OCI-LY7 (cell line): ENCODE measurements at regions not wholly inside any gene's neighbourhood (a gene's known extent, or its start where the extent isn't known, plus 50 kb on each side); places are given as distances from the start of the nearest gene placed in this dataset.

Source experiments
- CTCF ChIP-seq: fragments of 200-600 bp; sonication (generic); conservative IDR thresholded peaks from 2 replicates; pipeline ENCODE4 v1.5.1; 2014; ENCODE audit warnings: mild to moderate bottlenecking, antibody characterized with exemption, low read length, moderate library complexity, mixed read lengths
- EZH2phosphoT487 ChIP-seq: fragments of 200-600 bp; sonication (generic); IDR thresholded peaks from 2 replicates; pipeline ENCODE4 v1.6.1; 2018; ENCODE audit warnings: low read depth, borderline replicate concordance, mild to moderate bottlenecking, mixed run types, antibody characterized with exemption, low read length, moderate library complexity, mixed read lengths

GRCh38 chr2:72057308-72057707 lies 90.4 kb downstream of the CYP26B1 start:
- TF ChIP-seq CTCF (no peak), EZH2phosphoT487 (no peak)
